SK-N-SH (cell line): ENCODE measurements at regions not wholly inside any gene's neighbourhood (a gene's known extent, or its start where the extent isn't known, plus 50 kb on each side); places are given as distances from the start of the nearest gene placed in this dataset.

Experiments
- CTCF ChIA-PET: fragments of 300-600, 350-600 bp; formaldehyde crosslinking; extraction: SDS; loops from one replicate; lab custom pipeline; 2021; lab: Yijun Ruan, JAX
- POLR2A ChIA-PET: fragments of 350-600 bp; sonication (Branson Sonifier 250); formaldehyde crosslinking; extraction: SDS; loops from one replicate; lab custom pipeline; 2020; ENCODE audit warnings: antibody characterized with exemption, inconsistent platforms; lab: Yijun Ruan, JAX
- DNase-seq: peaks from one replicate; pipeline ENCODE4 v3.0.0; 2012
- H2AFZ ChIP-seq: fragments of 200-600 bp; sonication (generic); 2 replicates; pipeline ENCODE4 v1.8.1; 2016; ENCODE audit warnings: antibody characterized with exemption, mild to moderate bottlenecking, low read depth
- H3F3A ChIP-seq: fragments of 200-600 bp; sonication (generic); replicated peaks from 2 replicates; pipeline ENCODE3; 2016; ENCODE audit warnings: antibody characterized with exemption, mild to moderate bottlenecking; ENCODE audit not compliant: insufficient read depth
- H3K27ac ChIP-seq, 2 experiments: fragments of 200-500 bp in 1 of 2; fragments of 200-600 bp in 1 of 2; sonication (Bioruptor generic) in 1 of 2; sonication (generic), shearing (Covaris generic) in 1 of 2; 2 replicates each; pipeline versions ENCODE4 v1.5.1 to v1.6.1; 2014 to 2016; ENCODE audit warnings: low read depth in 2 of 2, inconsistent platforms in 1 of 2, low read length in 1 of 2, mild to moderate bottlenecking in 1 of 2, mixed read lengths in 1 of 2
- H3K27me3 ChIP-seq: fragments of 200-600 bp; sonication (generic), shearing (Covaris generic); 2 replicates; pipeline ENCODE4 v1.6.1; 2016; ENCODE audit warnings: mixed run types; ENCODE audit not compliant: insufficient read depth
- H3K36me3 ChIP-seq, 2 experiments: fragments of 200-500 bp in 1 of 2; fragments of 200-600 bp in 1 of 2; sonication (Bioruptor generic) in 1 of 2; sonication (generic) in 1 of 2; replicated peaks in 1 of 2; 2 replicates each; pipeline versions ENCODE3 to v1.5.1; 2014 to 2016; ENCODE audit warnings: low read length in 1 of 2, mild to moderate bottlenecking in 1 of 2; ENCODE audit not compliant: insufficient read depth in 2 of 2, control insufficient read depth in 1 of 2
- H3K4me1 ChIP-seq, 2 experiments: fragments of 200-500 bp in 1 of 2; fragments of 200-600 bp in 1 of 2; sonication (Bioruptor generic) in 1 of 2; sonication (generic), shearing (Covaris generic) in 1 of 2; 2 replicates each; pipeline versions ENCODE4 v1.5.1 to v1.6.1; 2014 to 2016; ENCODE audit warnings: low read depth in 1 of 2, low read length in 1 of 2, mixed run types in 1 of 2; ENCODE audit not compliant: insufficient read depth in 2 of 2, control insufficient read depth in 1 of 2
- H3K4me2 ChIP-seq: fragments of 200-600 bp; sonication (generic), shearing (Covaris generic); 2 replicates; pipeline ENCODE4 v1.6.1; 2017; ENCODE audit warnings: mixed run types
- H3K4me3 ChIP-seq, 2 experiments: fragments of 200-500 bp in 1 of 2; fragments of 200-600 bp in 1 of 2; sonication (Bioruptor generic) in 1 of 2; sonication (generic), shearing (Covaris generic) in 1 of 2; 2 replicates each; pipeline versions ENCODE4 v1.5.1 to v1.8.1; 2014 to 2016; ENCODE audit warnings: low read depth in 2 of 2, inconsistent platforms in 1 of 2, low read length in 1 of 2, mild to moderate bottlenecking in 1 of 2, mixed read lengths in 1 of 2, moderate library complexity in 1 of 2
- H3K79me2 ChIP-seq: fragments of 200-600 bp; sonication (generic); 2 replicates; pipeline ENCODE4 v1.8.1; 2017; ENCODE audit warnings: mild to moderate bottlenecking; ENCODE audit not compliant: insufficient read depth
- H3K9ac ChIP-seq: fragments of 200-600 bp; sonication (generic); 2 replicates; pipeline ENCODE4 v1.6.1; 2017; ENCODE audit warnings: mixed run types
- H3K9me2 ChIP-seq: fragments of 200-600 bp; sonication (generic); 2 replicates; pipeline ENCODE4 v1.6.1; 2017; ENCODE audit warnings: mixed run types
- H3K9me3 ChIP-seq: fragments of 200-600 bp; sonication (generic); 2 replicates; pipeline ENCODE4 v1.6.1; 2017; ENCODE audit warnings: mixed run types, mild to moderate bottlenecking, moderate library complexity
- H4K20me1 ChIP-seq: fragments of 200-600 bp; sonication (generic); 2 replicates; pipeline ENCODE4 v1.6.1; 2017; ENCODE audit warnings: mild to moderate bottlenecking, mixed run types; ENCODE audit not compliant: insufficient read depth
- CHD2 ChIP-seq: fragments of 150-350 bp; IDR thresholded peaks from 2 replicates; pipeline ENCODE4 v1.6.1; 2018; ENCODE audit warnings: low read length; ENCODE audit not compliant: partially characterized antibody
- ELF1 ChIP-seq: IDR thresholded peaks from 2 replicates; pipeline ENCODE4 v1.4.0; 2012
- EP300 ChIP-seq, 2 experiments: IDR thresholded peaks; 2 replicates each; pipeline versions ENCODE4 v1.4.0 to v1.6.1; 2012; ENCODE audit warnings: borderline replicate concordance in 1 of 2, low read depth in 1 of 2, low read length in 1 of 2
- EZH2phosphoT487 ChIP-seq: fragments of 200-600 bp; sonication (generic); IDR thresholded peaks from 2 replicates; pipeline ENCODE4 v1.6.1; 2017; ENCODE audit warnings: low read depth, mixed run types, mild to moderate bottlenecking, antibody characterized with exemption, moderate library complexity, borderline replicate concordance
- GATA2 ChIP-seq: sonication (generic); formaldehyde crosslinking; IDR thresholded peaks from 2 replicates; pipeline ENCODE4 v1.5.0; 2020; ENCODE audit warnings: mild to moderate bottlenecking, missing genetic modification reagents
- JUND ChIP-seq: IDR thresholded peaks from 2 replicates; pipeline ENCODE4 v1.4.0; 2012
- MEF2A ChIP-seq: IDR thresholded peaks from 2 replicates; pipeline ENCODE4 v1.4.0; 2012; ENCODE audit warnings: low read depth, borderline replicate concordance
- MXI1 ChIP-seq: IDR thresholded peaks from 2 replicates; pipeline ENCODE4 v1.6.1; 2012; ENCODE audit warnings: mild to moderate bottlenecking, low read depth, low read length, improper control_type of control experiment
- NRF1 ChIP-seq: IDR thresholded peaks from 2 replicates; pipeline ENCODE4 v1.6.1; 2012; ENCODE audit warnings: low read depth, mild to moderate bottlenecking, low read length
- RFX5 ChIP-seq: IDR thresholded peaks from 2 replicates; pipeline ENCODE4 v1.6.1; 2012; ENCODE audit warnings: mild to moderate bottlenecking, improper control_type of control experiment, low read length
- RXRA ChIP-seq: IDR thresholded peaks from 2 replicates; pipeline ENCODE4 v1.4.0; 2012; ENCODE audit warnings: low read depth, mild to moderate bottlenecking, borderline replicate concordance
- SIN3A ChIP-seq: IDR thresholded peaks from 2 replicates; pipeline ENCODE4 v1.6.1; 2012; ENCODE audit warnings: low read depth, mild to moderate bottlenecking, low read length, moderate library complexity, borderline replicate concordance
- TEAD4 ChIP-seq: IDR thresholded peaks from 2 replicates; pipeline ENCODE4 v1.4.0; 2012; ENCODE audit warnings: mild to moderate bottlenecking, borderline replicate concordance; ENCODE audit not compliant: insufficient read depth
- WGBS: methylation state at CpG from one replicate; pipeline ENCODE4 v1.1.6; 2017; ENCODE audit warnings: low lambda C conversion rate; 5-methylcytosine and 5-hydroxymethylcytosine counted together
- TF ChIP-seq, protein P1 (sequence below): fragments of 200-600 bp; sonication (generic); IDR thresholded peaks from 2 replicates; pipeline ENCODE4 v1.6.1; 2017; ENCODE audit warnings: antibody characterized with exemption, mild to moderate bottlenecking, moderate library complexity
- TF ChIP-seq, protein P2 (sequence below): fragments of 150-350 bp; IDR thresholded peaks from 2 replicates; pipeline ENCODE4 v1.6.1; 2016; ENCODE audit warnings: mild to moderate bottlenecking, low read depth, low read length
- TF ChIP-seq, protein P3 (sequence below): fragments of 150-350 bp; IDR thresholded peaks from 2 replicates; pipeline ENCODE4 v1.6.1; 2017; ENCODE audit warnings: antibody characterized with exemption, low read length, low read depth, borderline replicate concordance

DNA sequence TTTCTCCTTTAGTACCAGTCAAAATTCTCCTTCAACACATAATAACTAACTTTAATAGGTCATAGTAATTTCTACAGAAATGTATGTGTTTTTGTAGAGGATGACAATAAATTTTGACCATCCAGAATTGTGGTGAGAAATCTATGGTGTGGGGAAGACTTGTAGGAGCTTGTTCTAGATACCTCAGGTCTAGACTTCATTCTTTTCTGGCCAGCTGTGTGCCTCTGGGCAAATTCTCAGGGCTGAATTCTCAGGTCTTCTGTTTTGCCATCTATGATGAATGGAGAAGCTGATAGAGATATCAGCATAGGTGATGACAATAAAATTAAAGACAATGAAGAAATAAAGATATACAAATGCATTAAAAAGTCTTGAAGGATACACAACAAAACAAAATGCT, 298.6 kb upstream of the MEF2C start (continued):
- TF ChIP-seq, protein P1, sequence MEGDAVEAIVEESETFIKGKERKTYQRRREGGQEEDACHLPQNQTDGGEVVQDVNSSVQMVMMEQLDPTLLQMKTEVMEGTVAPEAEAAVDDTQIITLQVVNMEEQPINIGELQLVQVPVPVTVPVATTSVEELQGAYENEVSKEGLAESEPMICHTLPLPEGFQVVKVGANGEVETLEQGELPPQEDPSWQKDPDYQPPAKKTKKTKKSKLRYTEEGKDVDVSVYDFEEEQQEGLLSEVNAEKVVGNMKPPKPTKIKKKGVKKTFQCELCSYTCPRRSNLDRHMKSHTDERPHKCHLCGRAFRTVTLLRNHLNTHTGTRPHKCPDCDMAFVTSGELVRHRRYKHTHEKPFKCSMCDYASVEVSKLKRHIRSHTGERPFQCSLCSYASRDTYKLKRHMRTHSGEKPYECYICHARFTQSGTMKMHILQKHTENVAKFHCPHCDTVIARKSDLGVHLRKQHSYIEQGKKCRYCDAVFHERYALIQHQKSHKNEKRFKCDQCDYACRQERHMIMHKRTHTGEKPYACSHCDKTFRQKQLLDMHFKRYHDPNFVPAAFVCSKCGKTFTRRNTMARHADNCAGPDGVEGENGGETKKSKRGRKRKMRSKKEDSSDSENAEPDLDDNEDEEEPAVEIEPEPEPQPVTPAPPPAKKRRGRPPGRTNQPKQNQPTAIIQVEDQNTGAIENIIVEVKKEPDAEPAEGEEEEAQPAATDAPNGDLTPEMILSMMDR = no peak
- TF ChIP-seq NRF1 = no peak

DNA sequence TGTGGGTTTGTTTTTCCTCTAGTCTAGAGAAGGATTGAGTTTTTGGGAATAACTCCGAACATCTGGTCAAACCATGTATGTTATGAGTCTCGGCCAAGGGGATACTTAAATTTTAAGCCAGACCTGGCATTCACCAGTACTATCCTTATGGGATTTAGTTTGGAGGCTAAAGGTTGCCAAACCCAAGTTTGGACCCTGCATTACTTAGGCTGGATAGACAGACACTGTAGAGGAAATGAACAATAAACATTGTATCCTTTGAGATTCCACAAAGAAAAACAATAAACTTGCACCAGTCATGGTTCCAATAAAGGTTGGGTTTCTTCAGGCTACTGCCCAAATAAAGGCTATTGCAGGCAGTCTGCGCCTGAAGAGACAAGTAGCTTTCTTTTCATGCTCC, 296.7 kb upstream of the MEF2C start:
- CTCF ChIA-PET = interaction anchor here (0.7 to 1.4 kb wide), 2 partner anchors 12 to 452 kb away, joined by 3 read pairs; no protein-coding TSS in a partner anchor
- TF ChIP-seq TEAD4 (no peak), MEF2A (no peak), EP300 (IDR thresholded peaks at IDR 0.05; ENCODE audit: borderline replicate concordance in 1 of 2, low read depth in 1 of 2, low read length in 1 of 2) (no peak), RXRA (no peak), ELF1 (no peak), JUND (no peak), SIN3A (no peak), RFX5 (no peak), CHD2 (no peak), MXI1 (no peak), GATA2 (no peak), EZH2phosphoT487 (no peak)
- TF ChIP-seq, protein P2, sequence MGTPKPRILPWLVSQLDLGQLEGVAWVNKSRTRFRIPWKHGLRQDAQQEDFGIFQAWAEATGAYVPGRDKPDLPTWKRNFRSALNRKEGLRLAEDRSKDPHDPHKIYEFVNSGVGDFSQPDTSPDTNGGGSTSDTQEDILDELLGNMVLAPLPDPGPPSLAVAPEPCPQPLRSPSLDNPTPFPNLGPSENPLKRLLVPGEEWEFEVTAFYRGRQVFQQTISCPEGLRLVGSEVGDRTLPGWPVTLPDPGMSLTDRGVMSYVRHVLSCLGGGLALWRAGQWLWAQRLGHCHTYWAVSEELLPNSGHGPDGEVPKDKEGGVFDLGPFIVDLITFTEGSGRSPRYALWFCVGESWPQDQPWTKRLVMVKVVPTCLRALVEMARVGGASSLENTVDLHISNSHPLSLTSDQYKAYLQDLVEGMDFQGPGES = no peak
- TF ChIP-seq, protein P3, sequence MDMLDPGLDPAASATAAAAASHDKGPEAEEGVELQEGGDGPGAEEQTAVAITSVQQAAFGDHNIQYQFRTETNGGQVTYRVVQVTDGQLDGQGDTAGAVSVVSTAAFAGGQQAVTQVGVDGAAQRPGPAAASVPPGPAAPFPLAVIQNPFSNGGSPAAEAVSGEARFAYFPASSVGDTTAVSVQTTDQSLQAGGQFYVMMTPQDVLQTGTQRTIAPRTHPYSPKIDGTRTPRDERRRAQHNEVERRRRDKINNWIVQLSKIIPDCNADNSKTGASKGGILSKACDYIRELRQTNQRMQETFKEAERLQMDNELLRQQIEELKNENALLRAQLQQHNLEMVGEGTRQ = no peak

More for the DNA sequence above, 296.7 kb upstream of the MEF2C start:
- H2AFZ ChIP-seq = no peak overlapping the region
- no peaks in the 10 kb centered on the region for H3K9me3 ChIP-seq
- H3K79me2 ChIP-seq = no peaks in the 10 kb centered on the region
- no peaks in the 10 kb centered on the region for H3F3A ChIP-seq
- H3K4me2 ChIP-seq = no peak overlapping the region
- no peak overlapping the region for H3K9ac ChIP-seq
- POLR2A ChIA-PET = no interaction called here
- DNase-seq = no peak
- no peak overlapping the region for H3K27ac ChIP-seq
- no peak overlapping the region for H3K4me3 ChIP-seq
- H3K4me1 ChIP-seq = no peaks in the 10 kb centered on the region
- H4K20me1 ChIP-seq = no peaks in the 10 kb centered on the region
- H3K36me3 ChIP-seq = no peaks in the 10 kb centered on the region
- H3K27me3 ChIP-seq = no peaks in the 10 kb centered on the region
- WGBS = 51% methylated on average over 3 of the region's 3 CpGs
- H3K9me2 ChIP-seq = no peaks in the 10 kb centered on the region
